Mesendoderm (in vitro differentiated cells): ENCODE measurements at regions not wholly inside any gene's neighbourhood (a gene's known extent, or its start where the extent isn't known, plus 50 kb on each side); places are given as distances from the start of the nearest gene placed in this dataset.

Source experiments
- DNase-seq: peaks from one replicate; pipeline ENCODE4 v3.0.0; 2013
- H2AK5ac ChIP-seq: 2 replicates; pipeline ENCODE4 v1.6.1; 2013; ENCODE audit warnings: low read length, inconsistent platforms
- H2BK120ac ChIP-seq: 2 replicates; pipeline ENCODE4 v1.6.1; 2013; ENCODE audit warnings: low read depth, mild to moderate bottlenecking, low read length, moderate library complexity, mixed read lengths
- H2BK15ac ChIP-seq: replicated peaks from 2 replicates; pipeline ENCODE4 v1.6.1; 2013; ENCODE audit warnings: low read depth, mild to moderate bottlenecking, moderate library complexity
- H2BK5ac ChIP-seq: 2 replicates; pipeline ENCODE4 v1.6.1; 2013; ENCODE audit warnings: low read length, inconsistent platforms
- H3K18ac ChIP-seq: 2 replicates; pipeline ENCODE4 v1.6.1; 2013; ENCODE audit warnings: mild to moderate bottlenecking, low read length, mixed read lengths
- H3K23ac ChIP-seq: one replicate; pipeline ENCODE4 v1.6.1; 2013; ENCODE audit warnings: low read length
- H3K27ac ChIP-seq: 2 replicates; pipeline ENCODE4 v1.5.1; 2013; ENCODE audit warnings: low read depth, mild to moderate bottlenecking, inconsistent platforms, low read length, moderate library complexity
- H3K27me3 ChIP-seq: 2 replicates; pipeline ENCODE4 v1.6.1; 2013; ENCODE audit warnings: low read length, control low read depth, mild to moderate bottlenecking, inconsistent platforms; ENCODE audit not compliant: insufficient read depth, poor library complexity
- H3K36me3 ChIP-seq: 2 replicates; pipeline ENCODE4 v1.6.1; 2013; ENCODE audit warnings: low read length, inconsistent platforms; ENCODE audit not compliant: control insufficient read depth, insufficient read depth
- H3K4ac ChIP-seq: one replicate; pipeline ENCODE4 v1.6.1; 2013; ENCODE audit warnings: low read depth, mild to moderate bottlenecking, low read length, moderate library complexity
- H3K4me1 ChIP-seq: 2 replicates; pipeline ENCODE4 v1.6.1; 2013; ENCODE audit warnings: low read depth, low read length, inconsistent platforms; ENCODE audit not compliant: control insufficient read depth
- H3K4me2 ChIP-seq: 2 replicates; pipeline ENCODE4 v1.6.1; 2013; ENCODE audit warnings: low read length
- H3K4me3 ChIP-seq: 2 replicates; pipeline ENCODE4 v1.5.1; 2013; ENCODE audit warnings: mild to moderate bottlenecking, low read length
- H3K56ac ChIP-seq: one replicate; pipeline ENCODE4 v1.6.1; 2013; ENCODE audit warnings: low read length
- H3K79me1 ChIP-seq: 2 replicates; pipeline ENCODE4 v1.6.1; 2013; ENCODE audit warnings: low read length, inconsistent platforms
- H3K79me2 ChIP-seq: 2 replicates; pipeline ENCODE4 v1.6.1; 2013; ENCODE audit warnings: mild to moderate bottlenecking, low read length; ENCODE audit not compliant: control insufficient read depth, insufficient read depth
- H3K9ac ChIP-seq: 2 replicates; pipeline ENCODE4 v1.6.1; 2013; ENCODE audit warnings: low read length, inconsistent platforms
- H4K5ac ChIP-seq: one replicate; pipeline ENCODE4 v1.6.1; 2013; ENCODE audit warnings: low read length
- H4K8ac ChIP-seq: one replicate; pipeline ENCODE4 v1.6.1; 2013; ENCODE audit warnings: low read depth, mild to moderate bottlenecking, control low read depth, low read length, moderate library complexity
- WGBS: extraction: QIAGEN DNeasy Blood & Tissue Kit; methylation state at CpG from one replicate; pipeline ENCODE4 v1.1.7; 2013; ENCODE audit warnings: low lambda C conversion rate, missing lambda C conversion rate; ENCODE audit not compliant: insufficient coverage; ENCODE audit errors: extremely low coverage; 5-methylcytosine and 5-hydroxymethylcytosine counted together

DNA sequence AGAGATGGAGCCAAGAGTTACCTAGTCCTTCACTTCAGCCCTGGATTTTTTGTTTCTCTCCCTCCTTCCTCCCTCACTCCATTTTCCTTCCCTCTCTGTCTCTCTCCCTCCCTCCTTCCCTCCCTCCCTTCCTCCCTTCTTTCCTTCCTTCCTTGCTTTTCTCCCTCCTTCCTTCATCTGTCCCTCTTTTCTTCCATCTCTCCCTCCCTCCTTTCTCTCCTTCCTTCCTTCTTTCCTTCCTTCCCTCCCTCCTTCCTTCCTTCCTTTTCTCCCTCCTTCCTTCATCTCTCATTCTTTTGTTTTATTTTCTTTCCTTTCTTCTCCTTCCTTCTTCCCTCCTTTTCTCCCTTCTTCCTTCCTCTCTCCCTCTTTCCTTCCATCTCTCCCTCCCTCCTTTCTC is 283.5 kb downstream of the MAF start:
- no peaks in the 10 kb centered on the region for H3K79me2 ChIP-seq
- H3K4me2 ChIP-seq = no peak overlapping the region
- no peak overlapping the region for H2AK5ac ChIP-seq
- H3K9ac ChIP-seq = no peak overlapping the region
- H3K79me1 ChIP-seq = no peaks in the 10 kb centered on the region
- no peak overlapping the region for H4K5ac ChIP-seq
- no peak overlapping the region for H3K4me3 ChIP-seq
- no peak overlapping the region for H2BK120ac ChIP-seq
- H2BK15ac ChIP-seq = no peak overlapping the region
- H3K4me1 ChIP-seq = no peaks in the 10 kb centered on the region
- H3K18ac ChIP-seq = no peak overlapping the region
- no peaks in the 10 kb centered on the region for H3K36me3 ChIP-seq
- no peak for DNase-seq
- no peak overlapping the region for H4K8ac ChIP-seq
- H3K27me3 ChIP-seq = no peaks in the 10 kb centered on the region
- H2BK5ac ChIP-seq = no peak overlapping the region
- no peak overlapping the region for H3K23ac ChIP-seq
- H3K56ac ChIP-seq = no peak overlapping the region
- H3K27ac ChIP-seq = no peak overlapping the region
- no peak overlapping the region for H3K4ac ChIP-seq

DNA sequence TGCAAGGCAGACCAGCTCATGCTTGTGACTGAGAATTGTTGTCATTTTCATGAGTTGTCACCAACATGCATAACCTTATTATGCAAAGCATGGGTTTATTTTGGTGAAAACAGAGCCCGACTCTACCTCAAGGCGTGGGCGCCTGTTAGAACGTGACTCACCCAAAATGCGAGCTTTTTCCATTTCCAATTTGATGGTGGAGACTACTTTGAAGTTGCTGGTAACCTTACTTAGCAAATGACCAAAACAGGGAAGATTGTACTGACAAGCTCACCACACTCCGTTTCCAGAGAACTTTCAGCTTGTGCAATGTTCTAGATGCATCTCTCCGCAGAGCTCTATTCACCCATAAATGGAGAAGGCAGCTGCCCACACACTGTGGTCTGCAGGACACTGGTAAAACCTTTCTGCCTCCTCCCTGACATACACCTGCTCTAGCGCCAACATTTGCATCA is 284.5 kb downstream of the MAF start:
- H3K27me3 ChIP-seq = no peaks in the 10 kb centered on the region
- no peak for DNase-seq

DNA sequence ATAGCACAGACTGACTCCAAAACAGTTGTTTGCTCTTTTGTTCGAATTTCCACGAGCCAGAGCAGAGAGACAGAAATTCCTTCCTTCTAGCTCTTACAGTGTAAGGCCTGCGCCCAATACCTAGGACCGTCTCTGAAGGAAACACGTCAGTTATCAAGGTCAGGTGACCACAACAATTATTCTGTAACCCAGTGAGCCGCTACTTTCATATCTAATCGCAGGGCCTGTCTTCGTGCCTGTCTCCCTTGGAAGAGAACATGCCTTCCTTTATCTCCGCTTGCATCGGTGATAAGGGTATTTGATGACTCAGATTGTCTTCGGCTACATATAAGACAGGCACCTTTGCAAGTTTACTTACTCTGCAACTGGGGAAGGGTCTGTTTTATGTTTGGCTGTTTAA is 288.0 kb downstream of the MAF start:
- H2BK5ac ChIP-seq = no peak overlapping the region
- no peaks in the 10 kb centered on the region for H3K36me3 ChIP-seq
- no peaks in the 10 kb centered on the region for H3K27me3 ChIP-seq
- DNase-seq = peak; percentile 72
- H3K4ac ChIP-seq = no peak overlapping the region
- H2BK120ac ChIP-seq = no peak overlapping the region
- no peak overlapping the region for H3K18ac ChIP-seq
- no peak overlapping the region for H3K9ac ChIP-seq
- H3K27ac ChIP-seq = no peak overlapping the region
- H3K79me1 ChIP-seq = no peaks in the 10 kb centered on the region
- peak overlapping the region; percentile 27 for H3K56ac ChIP-seq
- H3K79me2 ChIP-seq = no peaks in the 10 kb centered on the region
- H3K4me3 ChIP-seq = no peak overlapping the region
- H3K4me2 ChIP-seq = no peak overlapping the region
- H3K23ac ChIP-seq = no peak overlapping the region
- H2AK5ac ChIP-seq = no peak overlapping the region
- H3K4me1 ChIP-seq = no peaks in the 10 kb centered on the region
- WGBS = no CpG with 5 or more reads among the region's 11 CpGs
- H4K8ac ChIP-seq = no peak overlapping the region
- no peak overlapping the region for H2BK15ac ChIP-seq
- H4K5ac ChIP-seq = no peak overlapping the region

More for the DNA sequence above, 284.5 kb downstream of the MAF start:
- Histone ChIP-seq H3K18ac (no peak overlapping the region), H3K4me1 (no peaks in the 10 kb centered on the region), H3K23ac (no peak overlapping the region), H3K56ac (no peak overlapping the region), H3K79me2 (no peaks in the 10 kb centered on the region), H3K27ac (no peak overlapping the region), H2BK5ac (no peak overlapping the region), H2BK15ac (no peak overlapping the region), H3K9ac (no peak overlapping the region), H3K36me3 (no peaks in the 10 kb centered on the region), H3K79me1 (no peaks in the 10 kb centered on the region), H4K8ac (no peak overlapping the region), H3K4me2 (no peak overlapping the region), H2AK5ac (no peak overlapping the region), H4K5ac (no peak overlapping the region), H2BK120ac (no peak overlapping the region), H3K4me3 (no peak overlapping the region), H3K4ac (no peak overlapping the region)
- WGBS = no CpG with 5 or more reads among the region's 8 CpGs

DNA sequence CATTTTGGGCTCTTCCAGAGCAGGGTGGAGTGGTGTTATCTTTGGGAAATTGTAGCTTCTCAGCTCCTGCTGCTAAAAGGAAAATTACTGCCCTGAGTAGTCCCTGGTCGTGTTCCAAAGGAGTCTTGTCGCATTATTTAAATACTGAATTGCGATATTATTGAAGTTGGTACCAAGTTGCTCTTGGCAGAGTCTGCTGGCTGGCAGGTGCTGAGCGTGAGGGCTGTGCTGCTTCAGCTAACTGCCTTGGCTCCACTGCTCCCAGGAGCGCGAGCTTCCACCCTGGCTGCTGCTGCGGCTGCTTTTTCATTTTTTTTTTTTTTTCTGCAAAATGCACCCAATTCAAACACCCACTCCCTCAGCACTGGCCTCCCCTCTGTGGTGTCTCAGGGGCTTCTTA is 289.8 kb downstream of the MAF start:
- Histone ChIP-seq H3K18ac (no peak overlapping the region), H2BK120ac (no peak overlapping the region), H2BK15ac (no peak overlapping the region), H4K8ac (no peak overlapping the region), H3K27me3 (no peaks in the 10 kb centered on the region), H3K4me1 (no peaks in the 10 kb centered on the region), H2AK5ac (no peak overlapping the region), H3K9ac (no peak overlapping the region), H3K36me3 (no peaks in the 10 kb centered on the region), H3K4ac (no peak overlapping the region), H3K23ac (no peak overlapping the region), H4K5ac (no peak overlapping the region), H2BK5ac (no peak overlapping the region), H3K56ac (no peak overlapping the region), H3K4me2 (no peak overlapping the region), H3K79me1 (no peaks in the 10 kb centered on the region), H3K4me3 (no peak overlapping the region), H3K27ac (no peak overlapping the region), H3K79me2 (no peaks in the 10 kb centered on the region)
- DNase-seq = no peak
- no CpG with 5 or more reads among the region's 7 CpGs for WGBS

DNA sequence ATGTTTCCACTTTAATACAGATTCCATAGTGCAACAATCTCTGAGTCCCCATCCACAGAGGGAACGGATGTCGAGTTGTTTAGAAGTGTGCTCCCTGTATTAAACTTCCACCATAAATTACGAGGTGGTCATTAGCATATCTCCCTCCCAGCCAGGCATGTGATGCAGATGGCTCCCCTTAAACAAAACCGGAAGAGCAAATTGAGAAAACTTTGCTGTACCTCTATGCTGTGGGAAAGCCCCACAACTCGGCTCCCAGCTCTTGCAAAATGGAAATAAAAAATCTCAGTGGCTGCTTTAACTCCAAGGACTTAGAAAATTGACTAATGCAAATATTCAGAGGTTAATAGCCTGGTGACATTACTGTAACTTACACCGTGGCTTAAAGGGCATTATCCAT is 290.9 kb downstream of the MAF start:
- no peak overlapping the region for H2AK5ac ChIP-seq
- no peak overlapping the region for H3K23ac ChIP-seq
- no peak for DNase-seq
- H3K27ac ChIP-seq = no peak overlapping the region
- no CpG with 5 or more reads among the region's 6 CpGs for WGBS
- H2BK120ac ChIP-seq = no peak overlapping the region
- H2BK15ac ChIP-seq = no peak overlapping the region
- no peaks in the 10 kb centered on the region for H3K27me3 ChIP-seq
- H3K9ac ChIP-seq = no peak overlapping the region
- H3K56ac ChIP-seq = no peak overlapping the region
- H2BK5ac ChIP-seq = no peak overlapping the region
- no peaks in the 10 kb centered on the region for H3K36me3 ChIP-seq
- H3K79me1 ChIP-seq = no peaks in the 10 kb centered on the region
- no peaks in the 10 kb centered on the region for H3K4me1 ChIP-seq
- H3K4ac ChIP-seq = no peak overlapping the region
- no peak overlapping the region for H3K4me3 ChIP-seq
- H3K18ac ChIP-seq = no peak overlapping the region
- H3K4me2 ChIP-seq = no peak overlapping the region
- no peak overlapping the region for H4K8ac ChIP-seq
- H4K5ac ChIP-seq = no peak overlapping the region
- H3K79me2 ChIP-seq = no peaks in the 10 kb centered on the region

DNA sequence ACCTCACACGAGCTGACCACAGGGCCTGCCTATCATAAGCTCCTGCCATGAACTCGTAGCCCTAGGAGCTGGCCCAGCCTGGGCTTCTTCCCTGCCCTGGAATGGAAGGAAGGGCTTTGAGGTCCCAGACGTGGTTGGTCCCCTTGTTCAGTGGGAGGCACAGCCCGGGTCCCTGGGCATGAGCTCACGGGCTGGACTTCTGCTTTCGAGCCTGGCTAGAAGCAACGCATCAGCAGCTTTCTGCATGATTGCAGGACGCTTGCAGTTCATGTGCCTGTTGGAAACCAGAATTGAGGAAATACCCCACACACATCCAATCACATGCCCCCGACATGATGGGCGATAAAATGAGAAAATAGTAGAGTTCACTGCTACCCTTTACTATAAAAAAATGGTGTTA is 293.3 kb downstream of the MAF start:
- no peak overlapping the region for H4K5ac ChIP-seq
- no peak overlapping the region for H3K4me2 ChIP-seq
- H3K27me3 ChIP-seq = no peaks in the 10 kb centered on the region

More for the DNA sequence above, 293.3 kb downstream of the MAF start:
- H2BK5ac ChIP-seq = no peak overlapping the region
- H3K79me1 ChIP-seq = no peaks in the 10 kb centered on the region
- no CpG with 5 or more reads among the region's 10 CpGs for WGBS
- no peak overlapping the region for H3K4me3 ChIP-seq
- no peak for DNase-seq
- H2BK15ac ChIP-seq = no peak overlapping the region
- no peaks in the 10 kb centered on the region for H3K4me1 ChIP-seq
- no peak overlapping the region for H3K18ac ChIP-seq
- H3K56ac ChIP-seq = no peak overlapping the region
- H3K9ac ChIP-seq = no peak overlapping the region
- no peak overlapping the region for H3K23ac ChIP-seq
- H2BK120ac ChIP-seq = no peak overlapping the region
- H3K36me3 ChIP-seq = no peaks in the 10 kb centered on the region
- no peak overlapping the region for H3K27ac ChIP-seq
- no peaks in the 10 kb centered on the region for H3K79me2 ChIP-seq
- no peak overlapping the region for H4K8ac ChIP-seq
- H2AK5ac ChIP-seq = no peak overlapping the region
- H3K4ac ChIP-seq = no peak overlapping the region
